Ascending aorta (tissue), 2 donors: ENCODE measurements at regions not wholly inside any gene's neighbourhood (a gene's known extent, or its start where the extent isn't known, plus 50 kb on each side); places are given as distances from the start of the nearest gene placed in this dataset.

ENCODE experiments used
- DNase-seq, 2 donors: peaks; one replicate each; pipeline ENCODE4 v3.0.0-alpha.2; 2019; ENCODE audit warnings: low spot score in 2 of 2
- H3K27ac ChIP-seq, 2 donors: fragments of 200-600 bp; sonication (generic); one replicate each; pipeline ENCODE4 v1.5.1; 2016 to 2017; ENCODE audit warnings: mild to moderate bottlenecking in 1 of 2
- H3K27me3 ChIP-seq: fragments of 200-600 bp; sonication (generic); one replicate; pipeline ENCODE4 v1.5.1; 2017
- H3K36me3 ChIP-seq, 2 donors: fragments of 200-600 bp; sonication (generic); one replicate each; pipeline ENCODE4 v1.5.1; 2016
- H3K4me1 ChIP-seq, 2 donors: fragments of 200-600 bp; sonication (generic); one replicate each; pipeline ENCODE4 v1.5.1; 2016 to 2017; ENCODE audit warnings: mild to moderate bottlenecking in 1 of 2
- H3K4me3 ChIP-seq, 2 donors: fragments of 200-600 bp; sonication (generic); one replicate each; pipeline ENCODE4 v1.5.1; 2016 to 2017; ENCODE audit warnings: mild to moderate bottlenecking in 1 of 2
- H3K9me3 ChIP-seq, 2 donors: fragments of 200-600 bp; sonication (generic); one replicate each; pipeline ENCODE4 v1.5.1; 2016
- intact Hi-C: fragments of 100-400 bp; cut with DNase I; formaldehyde crosslinking; loops from one replicate; pipeline ENCODE4 v1.15.1; 2023
- TF ChIP-seq, protein P1 (sequence below), 3 experiments: fragments of 200-600 bp in 2 of 3; fragments of 450-650 bp in 1 of 3; sonication (generic) in 2 of 3; IDR thresholded peaks; one replicate each; pipeline ENCODE4 v1.5.1; 2016 to 2019; ENCODE audit warnings: antibody characterized with exemption in 3 of 3, mild to moderate bottlenecking in 1 of 3, moderate library complexity in 1 of 3

GRCh38 chr4:151888367-151888866 lies 127.6 kb upstream of the GATB start:
- intact Hi-C loops: no loop called here
- H3K27ac ChIP-seq: peak overlapping the region in 1 of 2 donors; percentile 54

DNA sequence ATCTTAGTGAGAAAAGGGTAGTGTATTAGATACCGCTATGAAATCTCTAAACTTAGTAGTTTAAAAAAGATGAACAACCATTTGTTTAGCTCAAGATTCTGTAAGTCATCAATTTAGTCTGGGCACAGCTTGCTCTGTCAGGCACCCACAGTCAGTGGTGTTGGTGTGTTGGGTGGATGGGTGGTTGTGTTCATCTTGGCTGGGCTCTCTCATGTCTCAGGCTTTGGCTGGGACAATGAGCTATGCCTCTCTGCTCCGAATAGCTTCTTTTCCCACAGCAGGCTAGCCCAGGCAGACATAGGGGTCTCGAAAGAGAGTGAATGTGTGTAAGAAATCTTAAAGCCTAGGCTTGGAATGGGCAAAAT lies 127.0 kb upstream of the GATB start:
- Histone ChIP-seq H3K27me3 (no peaks in the 10 kb centered on the region), H3K4me3 (no peak overlapping the region), H3K9me3 (no peaks in the 10 kb centered on the region), H3K4me1 (no peaks in the 10 kb centered on the region), H3K27ac (peak overlapping the region in 1 of 2 donors; percentile 54), H3K36me3 (no peaks in the 10 kb centered on the region)
- TF ChIP-seq, protein P1, sequence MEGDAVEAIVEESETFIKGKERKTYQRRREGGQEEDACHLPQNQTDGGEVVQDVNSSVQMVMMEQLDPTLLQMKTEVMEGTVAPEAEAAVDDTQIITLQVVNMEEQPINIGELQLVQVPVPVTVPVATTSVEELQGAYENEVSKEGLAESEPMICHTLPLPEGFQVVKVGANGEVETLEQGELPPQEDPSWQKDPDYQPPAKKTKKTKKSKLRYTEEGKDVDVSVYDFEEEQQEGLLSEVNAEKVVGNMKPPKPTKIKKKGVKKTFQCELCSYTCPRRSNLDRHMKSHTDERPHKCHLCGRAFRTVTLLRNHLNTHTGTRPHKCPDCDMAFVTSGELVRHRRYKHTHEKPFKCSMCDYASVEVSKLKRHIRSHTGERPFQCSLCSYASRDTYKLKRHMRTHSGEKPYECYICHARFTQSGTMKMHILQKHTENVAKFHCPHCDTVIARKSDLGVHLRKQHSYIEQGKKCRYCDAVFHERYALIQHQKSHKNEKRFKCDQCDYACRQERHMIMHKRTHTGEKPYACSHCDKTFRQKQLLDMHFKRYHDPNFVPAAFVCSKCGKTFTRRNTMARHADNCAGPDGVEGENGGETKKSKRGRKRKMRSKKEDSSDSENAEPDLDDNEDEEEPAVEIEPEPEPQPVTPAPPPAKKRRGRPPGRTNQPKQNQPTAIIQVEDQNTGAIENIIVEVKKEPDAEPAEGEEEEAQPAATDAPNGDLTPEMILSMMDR (IDR thresholded peaks at IDR 0.05): no peak
- DNase-seq: no peak
- intact Hi-C loops: no loop called here

More at GRCh38 chr4:151888367-151888866, 127.6 kb upstream of the GATB start:
- DNase-seq: no peak
- Histone ChIP-seq H3K9me3 (no peaks in the 10 kb centered on the region), H3K36me3 (no peaks in the 10 kb centered on the region), H3K27me3 (no peaks in the 10 kb centered on the region), H3K4me3 (no peak overlapping the region), H3K4me1 (no peaks in the 10 kb centered on the region)
- TF ChIP-seq, protein P1 (IDR thresholded peaks at IDR 0.05): no peak

DNA sequence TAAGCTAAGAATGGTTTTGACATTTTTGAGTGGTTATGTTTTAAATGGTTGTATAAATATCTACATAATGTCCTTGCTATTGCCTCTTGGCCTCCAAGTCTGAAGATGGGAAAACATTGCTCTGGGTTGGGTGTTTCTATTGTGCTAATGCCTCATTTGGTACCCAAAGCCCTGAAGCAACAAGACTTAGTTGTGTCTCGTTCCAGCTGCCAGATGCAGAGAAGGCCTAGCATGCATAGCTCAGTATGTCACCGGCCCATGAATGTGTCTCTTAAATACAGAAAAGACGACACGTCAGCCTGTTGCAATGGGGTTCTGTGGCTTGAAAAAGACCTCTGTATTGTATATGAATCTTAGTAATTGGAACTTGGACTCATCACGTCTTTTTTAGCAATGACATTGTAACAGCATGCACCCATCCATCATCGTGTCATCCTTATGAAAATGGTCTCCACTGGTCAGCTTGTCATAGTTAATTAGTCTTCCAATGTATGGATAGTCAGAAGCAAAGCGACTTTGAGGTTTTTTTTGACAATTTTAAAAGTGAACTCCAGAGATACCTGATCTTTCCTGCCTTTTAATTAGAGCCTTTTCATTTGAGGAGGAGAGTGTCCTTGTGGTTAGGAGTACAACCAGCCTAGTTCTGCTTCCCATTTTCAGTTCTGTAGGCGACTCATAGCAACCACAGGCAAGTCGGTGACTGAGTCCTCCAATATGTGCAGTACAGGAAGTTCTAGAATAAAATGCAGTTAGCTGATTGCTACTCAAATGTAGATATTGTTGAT lies 126.4 kb upstream of the GATB start:
- TF ChIP-seq, protein P1 (IDR thresholded peaks at IDR 0.05): no peak
- no peaks in the 10 kb centered on the region for H3K27me3 ChIP-seq
- H3K4me1 ChIP-seq: no peaks in the 10 kb centered on the region
- intact Hi-C loops: no loop called here
- peak overlapping the region in 1 of 2 donors; percentile 54 for H3K27ac ChIP-seq
- H3K9me3 ChIP-seq: no peaks in the 10 kb centered on the region
- no peak for DNase-seq
- no peak overlapping the region for H3K4me3 ChIP-seq
- no peaks in the 10 kb centered on the region for H3K36me3 ChIP-seq

DNA sequence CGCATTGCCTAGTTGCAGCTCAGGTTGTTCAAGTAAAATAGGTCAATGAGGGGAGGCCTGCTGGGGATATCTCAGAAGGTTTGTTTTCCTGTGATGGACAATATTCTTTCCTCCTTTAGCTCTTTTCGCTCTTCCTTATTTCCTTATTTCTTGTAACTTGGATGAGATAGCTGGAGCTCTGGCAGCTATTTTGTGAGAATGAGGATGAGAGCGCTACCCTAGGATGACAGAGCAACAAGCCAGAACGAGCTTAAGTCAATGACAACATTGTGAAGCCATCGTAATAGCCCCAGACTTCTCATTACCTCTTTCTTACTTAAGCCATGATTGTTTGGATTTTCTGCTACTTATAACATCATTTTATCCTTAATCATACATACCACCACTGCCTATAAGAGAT lies 124.3 kb upstream of the GATB start:
- Histone ChIP-seq H3K27ac (no peak overlapping the region), H3K9me3 (no peaks in the 10 kb centered on the region), H3K4me3 (no peak overlapping the region), H3K4me1 (no peaks in the 10 kb centered on the region), H3K27me3 (no peaks in the 10 kb centered on the region), H3K36me3 (no peaks in the 10 kb centered on the region)
- intact Hi-C loops: no loop called here
- TF ChIP-seq, protein P1 (IDR thresholded peaks at IDR 0.05): no peak
- no peak for DNase-seq

GRCh38 chr4:151883747-151884146 lies 122.9 kb upstream of the GATB start:
- intact Hi-C loops: no loop called here
- Histone ChIP-seq H3K27ac (no peak overlapping the region), H3K36me3 (no peaks in the 10 kb centered on the region), H3K4me3 (no peak overlapping the region), H3K27me3 (no peaks in the 10 kb centered on the region), H3K4me1 (no peaks in the 10 kb centered on the region), H3K9me3 (no peaks in the 10 kb centered on the region)
- TF ChIP-seq, protein P1 (IDR thresholded peaks at IDR 0.05): no peak
- DNase-seq: no peak
